D721Med (cell line): ENCODE measurements at regions not wholly inside any gene's neighbourhood (a gene's known extent, or its start where the extent isn't known, plus 50 kb on each side); places are given as distances from the start of the nearest gene placed in this dataset.

Experiments
- DNase-seq: peaks from one replicate; pipeline ENCODE4 v3.0.0; 2011; ENCODE audit warnings: low spot score; ENCODE audit not compliant: insufficient read length
- FAIRE-seq: peaks from 2 replicates; lab custom pipeline; 2011; peaks lifted over from hg19 to GRCh38; lab: Jason Lieb, UNC
- TF ChIP-seq, protein P1 (sequence below): IDR thresholded peaks from 2 replicates; pipeline ENCODE4 v1.5.1; 2012; ENCODE audit warnings: mild to moderate bottlenecking, control low read depth; ENCODE audit not compliant: insufficient read depth; ENCODE audit errors: missing control alignments

GRCh38 chr10:47214520-47214919 is 85.5 kb upstream of the GDF10 start:
- DNase-seq (no peak), FAIRE-seq (no peak)
- TF ChIP-seq, protein P1, sequence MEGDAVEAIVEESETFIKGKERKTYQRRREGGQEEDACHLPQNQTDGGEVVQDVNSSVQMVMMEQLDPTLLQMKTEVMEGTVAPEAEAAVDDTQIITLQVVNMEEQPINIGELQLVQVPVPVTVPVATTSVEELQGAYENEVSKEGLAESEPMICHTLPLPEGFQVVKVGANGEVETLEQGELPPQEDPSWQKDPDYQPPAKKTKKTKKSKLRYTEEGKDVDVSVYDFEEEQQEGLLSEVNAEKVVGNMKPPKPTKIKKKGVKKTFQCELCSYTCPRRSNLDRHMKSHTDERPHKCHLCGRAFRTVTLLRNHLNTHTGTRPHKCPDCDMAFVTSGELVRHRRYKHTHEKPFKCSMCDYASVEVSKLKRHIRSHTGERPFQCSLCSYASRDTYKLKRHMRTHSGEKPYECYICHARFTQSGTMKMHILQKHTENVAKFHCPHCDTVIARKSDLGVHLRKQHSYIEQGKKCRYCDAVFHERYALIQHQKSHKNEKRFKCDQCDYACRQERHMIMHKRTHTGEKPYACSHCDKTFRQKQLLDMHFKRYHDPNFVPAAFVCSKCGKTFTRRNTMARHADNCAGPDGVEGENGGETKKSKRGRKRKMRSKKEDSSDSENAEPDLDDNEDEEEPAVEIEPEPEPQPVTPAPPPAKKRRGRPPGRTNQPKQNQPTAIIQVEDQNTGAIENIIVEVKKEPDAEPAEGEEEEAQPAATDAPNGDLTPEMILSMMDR = no peak

GRCh38 chr10:47217113-47217512 is 82.9 kb upstream of the GDF10 start:
- FAIRE-seq (no peak), DNase-seq (no peak)
- TF ChIP-seq, protein P1 = no peak

DNA sequence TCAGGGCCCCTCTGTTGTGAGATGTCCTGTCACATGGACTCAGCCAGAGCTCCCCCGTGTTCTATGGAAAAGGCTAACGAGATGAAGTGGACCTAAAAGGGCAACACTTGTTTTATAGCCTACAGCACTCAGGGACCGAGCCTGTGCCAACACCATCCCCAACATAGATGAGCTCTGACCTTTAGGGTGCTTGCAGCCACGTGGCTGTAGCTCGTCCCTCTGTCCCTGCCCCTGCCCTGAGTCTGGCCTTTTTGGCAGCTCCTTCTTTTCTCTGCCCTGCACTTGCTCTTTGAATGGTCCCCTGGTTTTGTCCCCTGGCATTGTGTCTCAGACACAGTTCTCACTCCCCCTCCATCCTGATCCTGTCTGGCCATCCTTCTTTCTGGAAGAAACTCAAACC is 81.2 kb upstream of the GDF10 start:
- DNase-seq (no peak), FAIRE-seq (no peak)
- TF ChIP-seq, protein P1 = no peak

- DNase-seq (no peak), FAIRE-seq (no peak)
- TF ChIP-seq, protein P1 = no peak
Measured at GRCh38 chr10:47222461-47222860, 77.5 kb upstream of the GDF10 start.

- TF ChIP-seq, protein P1 = no peak
- FAIRE-seq = no peak
- no peak for DNase-seq
Measured at GRCh38 chr10:47223236-47223635, 76.8 kb upstream of the GDF10 start.

- DNase-seq (no peak), FAIRE-seq (no peak)
- TF ChIP-seq, protein P1 = no peak
Measured at GRCh38 chr10:47224546-47225218, 75.3 kb upstream of the GDF10 start.

GRCh38 chr10:47225219-47225927 is 74.6 kb upstream of the GDF10 start:
- TF ChIP-seq, protein P1 = no peak
- no peak for DNase-seq
- no peak for FAIRE-seq
